ENCODE measurements at regions not wholly inside any gene's neighbourhood (a gene's known extent, or its start where the extent isn't known, plus 50 kb on each side); places are given as distances from the start of the nearest gene placed in this dataset.

DNA sequence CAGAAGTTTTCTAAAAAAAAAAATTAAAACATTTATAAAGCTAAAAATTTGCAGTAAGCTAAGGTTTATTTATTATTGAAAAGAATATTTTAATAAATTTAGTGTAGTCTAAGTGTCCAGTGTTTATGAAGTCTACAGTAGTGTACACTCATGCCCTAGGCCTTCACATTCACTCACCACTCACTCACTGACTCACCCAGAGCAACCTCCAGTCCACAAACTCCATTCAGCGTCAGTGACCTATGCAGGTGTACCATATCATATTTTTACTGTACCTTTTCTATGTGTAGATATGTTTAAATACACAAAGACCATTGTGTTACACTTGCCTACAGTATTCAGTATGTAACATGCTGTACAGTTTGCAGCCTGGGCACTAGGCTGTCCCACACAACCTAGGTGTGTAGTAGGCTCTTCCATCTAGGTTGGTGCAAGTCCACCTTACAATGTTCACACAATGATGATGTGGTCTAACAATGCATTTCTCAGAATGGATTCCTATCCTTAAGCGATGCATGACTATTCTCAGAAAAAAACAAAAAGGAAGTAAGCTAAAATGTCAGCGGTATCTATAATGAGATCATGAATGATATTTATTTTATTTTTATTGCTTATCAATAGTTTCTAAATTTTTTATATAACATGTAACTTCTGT is 336.7 kb downstream of the AGTPBP1 start:
- TF ChIP-seq MXI1 (conservative IDR thresholded peaks at IDR 0.05; ENCODE audit: poor library complexity, severe bottlenecking), result no peak
- no peak for TF ChIP-seq RAD21 (conservative IDR thresholded peaks at IDR 0.05)
- no peak for TF ChIP-seq EZH2 (IDR thresholded peaks at IDR 0.05; ENCODE audit: borderline replicate concordance, insufficient read depth, low read length, poor library complexity, severe bottlenecking)
- TF ChIP-seq, protein P1, sequence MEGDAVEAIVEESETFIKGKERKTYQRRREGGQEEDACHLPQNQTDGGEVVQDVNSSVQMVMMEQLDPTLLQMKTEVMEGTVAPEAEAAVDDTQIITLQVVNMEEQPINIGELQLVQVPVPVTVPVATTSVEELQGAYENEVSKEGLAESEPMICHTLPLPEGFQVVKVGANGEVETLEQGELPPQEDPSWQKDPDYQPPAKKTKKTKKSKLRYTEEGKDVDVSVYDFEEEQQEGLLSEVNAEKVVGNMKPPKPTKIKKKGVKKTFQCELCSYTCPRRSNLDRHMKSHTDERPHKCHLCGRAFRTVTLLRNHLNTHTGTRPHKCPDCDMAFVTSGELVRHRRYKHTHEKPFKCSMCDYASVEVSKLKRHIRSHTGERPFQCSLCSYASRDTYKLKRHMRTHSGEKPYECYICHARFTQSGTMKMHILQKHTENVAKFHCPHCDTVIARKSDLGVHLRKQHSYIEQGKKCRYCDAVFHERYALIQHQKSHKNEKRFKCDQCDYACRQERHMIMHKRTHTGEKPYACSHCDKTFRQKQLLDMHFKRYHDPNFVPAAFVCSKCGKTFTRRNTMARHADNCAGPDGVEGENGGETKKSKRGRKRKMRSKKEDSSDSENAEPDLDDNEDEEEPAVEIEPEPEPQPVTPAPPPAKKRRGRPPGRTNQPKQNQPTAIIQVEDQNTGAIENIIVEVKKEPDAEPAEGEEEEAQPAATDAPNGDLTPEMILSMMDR (IDR thresholded peaks at IDR 0.05; ENCODE audit: poor library complexity, severe bottlenecking), result no peak
- TF ChIP-seq, protein P2, sequence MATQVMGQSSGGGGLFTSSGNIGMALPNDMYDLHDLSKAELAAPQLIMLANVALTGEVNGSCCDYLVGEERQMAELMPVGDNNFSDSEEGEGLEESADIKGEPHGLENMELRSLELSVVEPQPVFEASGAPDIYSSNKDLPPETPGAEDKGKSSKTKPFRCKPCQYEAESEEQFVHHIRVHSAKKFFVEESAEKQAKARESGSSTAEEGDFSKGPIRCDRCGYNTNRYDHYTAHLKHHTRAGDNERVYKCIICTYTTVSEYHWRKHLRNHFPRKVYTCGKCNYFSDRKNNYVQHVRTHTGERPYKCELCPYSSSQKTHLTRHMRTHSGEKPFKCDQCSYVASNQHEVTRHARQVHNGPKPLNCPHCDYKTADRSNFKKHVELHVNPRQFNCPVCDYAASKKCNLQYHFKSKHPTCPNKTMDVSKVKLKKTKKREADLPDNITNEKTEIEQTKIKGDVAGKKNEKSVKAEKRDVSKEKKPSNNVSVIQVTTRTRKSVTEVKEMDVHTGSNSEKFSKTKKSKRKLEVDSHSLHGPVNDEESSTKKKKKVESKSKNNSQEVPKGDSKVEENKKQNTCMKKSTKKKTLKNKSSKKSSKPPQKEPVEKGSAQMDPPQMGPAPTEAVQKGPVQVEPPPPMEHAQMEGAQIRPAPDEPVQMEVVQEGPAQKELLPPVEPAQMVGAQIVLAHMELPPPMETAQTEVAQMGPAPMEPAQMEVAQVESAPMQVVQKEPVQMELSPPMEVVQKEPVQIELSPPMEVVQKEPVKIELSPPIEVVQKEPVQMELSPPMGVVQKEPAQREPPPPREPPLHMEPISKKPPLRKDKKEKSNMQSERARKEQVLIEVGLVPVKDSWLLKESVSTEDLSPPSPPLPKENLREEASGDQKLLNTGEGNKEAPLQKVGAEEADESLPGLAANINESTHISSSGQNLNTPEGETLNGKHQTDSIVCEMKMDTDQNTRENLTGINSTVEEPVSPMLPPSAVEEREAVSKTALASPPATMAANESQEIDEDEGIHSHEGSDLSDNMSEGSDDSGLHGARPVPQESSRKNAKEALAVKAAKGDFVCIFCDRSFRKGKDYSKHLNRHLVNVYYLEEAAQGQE (IDR thresholded peaks at IDR 0.05; ENCODE audit: borderline replicate concordance), result no peak
- no peak for TF ChIP-seq EP300 (conservative IDR thresholded peaks at IDR 0.05; ENCODE audit: poor library complexity, severe bottlenecking)
- no peak for TF ChIP-seq TAF1 (IDR thresholded peaks at IDR 0.05; ENCODE audit: low read depth)
- no peak for TF ChIP-seq POLR2AphosphoS5 (IDR thresholded peaks at IDR 0.05)
- no peak for TF ChIP-seq SMC3 (conservative IDR thresholded peaks at IDR 0.05; ENCODE audit: poor library complexity)
- no peak overlapping the region for H3K4me2 ChIP-seq (ENCODE audit: low read length)
- H3K4me3 ChIP-seq (ENCODE audit: low read length), result no peak overlapping the region
- H3K79me2 ChIP-seq (replicated peaks; ENCODE audit: insufficient read depth, low read length), result no peaks in the 10 kb centered on the region
- H2AFZ ChIP-seq (ENCODE audit: low read depth, low read length), result no peak overlapping the region
- no peaks in the 10 kb centered on the region for H4K20me1 ChIP-seq (ENCODE audit: insufficient read depth)
- H3K9me2 ChIP-seq (ENCODE audit: insufficient read depth, low read length), result no peaks in the 10 kb centered on the region
- H3K36me3 ChIP-seq (ENCODE audit: insufficient read depth, low read length), result no peaks in the 10 kb centered on the region
- no peaks in the 10 kb centered on the region for H3F3A ChIP-seq (ENCODE audit: insufficient read depth, low read length, poor library complexity, severe bottlenecking)
- H3K9ac ChIP-seq (ENCODE audit: low read length), result no peak overlapping the region
- H3K27ac ChIP-seq (ENCODE audit: low read length), result no peak overlapping the region
- H3K9me3 ChIP-seq (ENCODE audit: low read length), result no peaks in the 10 kb centered on the region
- H3K27me3 ChIP-seq (ENCODE audit: insufficient read depth, low read depth, low read length), result no peaks in the 10 kb centered on the region

GRCh38 chr9:85402551-85402950 is 339.2 kb downstream of the AGTPBP1 start:
- Histone ChIP-seq H3K4me3 (ENCODE audit: low read length) (no peak overlapping the region), H3K36me3 (ENCODE audit: insufficient read depth, low read length) (no peaks in the 10 kb centered on the region), H3K9me3 (ENCODE audit: low read length) (no peaks in the 10 kb centered on the region), H3K9ac (ENCODE audit: low read length) (no peak overlapping the region), H2AFZ (ENCODE audit: low read depth, low read length) (no peak overlapping the region), H3K9me2 (ENCODE audit: insufficient read depth, low read length) (no peaks in the 10 kb centered on the region), H3F3A (ENCODE audit: insufficient read depth, low read length, poor library complexity, severe bottlenecking) (no peaks in the 10 kb centered on the region), H3K79me2 (replicated peaks; ENCODE audit: insufficient read depth, low read length) (no peaks in the 10 kb centered on the region), H4K20me1 (ENCODE audit: insufficient read depth) (no peaks in the 10 kb centered on the region), H3K27ac (ENCODE audit: low read length) (no peak overlapping the region), H3K27me3 (ENCODE audit: insufficient read depth, low read depth, low read length) (no peaks in the 10 kb centered on the region), H3K4me2 (ENCODE audit: low read length) (no peak overlapping the region)
- no peak for TF ChIP-seq MXI1 (conservative IDR thresholded peaks at IDR 0.05; ENCODE audit: poor library complexity, severe bottlenecking)
